ENCODE measurements at regions not wholly inside any gene's neighbourhood (a gene's known extent, or its start where the extent isn't known, plus 50 kb on each side); places are given as distances from the start of the nearest gene placed in this dataset.

DNA sequence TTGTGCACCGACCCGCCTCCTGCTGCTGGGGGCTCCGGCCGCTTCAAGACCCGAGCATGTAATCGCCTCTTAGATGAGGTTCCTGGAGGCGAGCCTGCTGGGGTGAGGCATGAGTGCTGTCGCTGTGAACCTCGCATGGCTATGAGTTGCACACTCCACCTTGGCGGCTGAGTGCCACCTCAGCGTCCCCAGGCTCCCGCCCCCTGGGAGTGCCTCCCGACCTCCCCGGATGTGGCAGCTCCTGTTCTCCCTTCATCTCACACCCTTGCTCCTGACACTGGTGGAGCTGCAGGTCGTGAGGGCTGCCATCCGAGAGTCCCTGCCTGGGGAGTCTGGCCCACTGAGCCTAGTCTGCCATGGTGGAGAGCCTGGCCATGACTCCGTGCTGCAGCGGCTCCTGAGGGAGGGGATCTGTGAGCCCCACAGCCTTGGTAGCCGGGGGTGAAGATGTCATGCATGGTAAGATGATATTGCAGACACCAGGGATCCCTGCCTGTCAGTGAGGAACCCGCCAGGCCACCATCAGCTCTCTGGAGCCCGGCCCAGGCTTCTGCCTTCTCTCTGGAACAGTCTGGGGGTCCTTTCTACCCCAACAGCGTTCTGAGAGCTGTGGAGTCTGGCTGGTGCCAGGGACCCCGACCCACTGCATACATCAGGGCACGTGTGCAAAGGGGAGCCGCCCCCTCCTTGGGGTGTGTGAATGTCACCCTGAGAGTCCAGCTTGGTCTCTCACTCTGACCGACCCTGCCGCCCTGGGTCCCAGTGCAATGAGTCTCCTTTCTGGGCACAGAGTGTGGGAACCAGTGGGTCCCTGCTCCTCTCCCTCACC lies 61.6 kb upstream of the HS6ST1 start:
- no peak for DNase-seq

DNA sequence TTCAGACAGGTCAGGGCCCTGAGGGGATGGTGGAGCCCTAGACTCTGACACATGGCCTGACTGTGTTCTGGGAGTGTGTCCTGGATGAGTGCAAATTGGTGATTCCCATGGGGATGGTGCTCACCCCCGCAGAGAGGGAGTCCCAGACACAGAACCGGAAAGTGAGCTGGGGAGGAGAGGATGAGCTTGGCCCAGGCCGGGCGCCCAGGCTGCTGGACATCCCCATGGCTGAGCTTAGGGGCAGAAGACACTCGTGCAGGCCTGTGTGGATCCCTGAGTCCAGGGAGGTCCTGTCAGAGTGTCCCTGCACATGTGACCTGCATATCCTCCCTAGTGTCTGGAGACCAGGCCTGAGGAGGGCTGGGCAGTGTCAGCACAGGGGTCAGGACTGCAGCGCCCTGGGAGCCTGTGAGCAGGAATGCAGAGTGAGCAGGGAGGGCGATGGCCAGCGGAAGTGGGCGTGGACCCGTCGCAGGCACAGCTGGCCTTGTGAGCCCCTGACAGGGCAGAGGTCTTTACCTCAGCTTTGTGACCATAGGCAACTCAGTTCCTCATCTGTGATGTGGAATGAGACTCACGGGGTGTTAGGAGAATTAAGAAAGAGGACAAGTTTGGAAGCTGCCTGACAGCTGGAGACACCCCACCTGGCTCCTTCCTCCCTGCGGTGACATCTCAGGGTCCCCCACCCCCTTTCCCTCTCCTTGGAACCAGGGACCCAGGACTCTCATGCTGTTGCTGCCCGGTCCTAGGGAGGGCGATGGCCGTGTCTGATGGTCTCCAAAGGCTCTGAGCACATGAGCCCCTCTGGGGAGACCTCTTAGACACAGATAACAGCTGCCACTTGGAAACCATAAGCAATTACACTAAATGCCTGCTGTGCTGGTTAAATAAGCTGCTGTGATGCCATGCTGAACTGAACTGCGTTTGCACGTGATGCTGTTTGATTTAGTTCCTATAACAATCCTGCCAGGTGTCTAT lies 62.6 kb upstream of the HS6ST1 start:
- no peak for DNase-seq

DNA sequence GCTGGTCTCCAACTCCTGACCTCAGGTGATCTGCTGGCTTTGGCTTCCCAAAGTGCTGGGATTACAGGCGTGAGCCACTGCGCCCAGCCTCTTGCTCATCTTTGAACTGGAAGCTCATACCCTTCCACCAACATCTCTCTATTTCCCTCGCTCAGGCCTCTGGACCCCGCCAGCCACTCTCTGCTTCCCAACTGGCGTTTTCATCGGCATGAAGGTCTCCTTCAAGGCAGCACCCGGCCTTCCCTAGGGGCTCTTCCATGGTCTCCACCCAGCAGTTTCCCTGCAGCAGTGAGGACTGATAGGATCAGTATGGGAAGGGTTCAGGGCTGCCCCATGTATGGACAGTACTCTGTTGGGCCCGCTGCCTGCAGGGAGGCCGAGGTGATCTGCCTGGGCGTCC lies 65.8 kb upstream of the HS6ST1 start:
- no peak for DNase-seq

DNA sequence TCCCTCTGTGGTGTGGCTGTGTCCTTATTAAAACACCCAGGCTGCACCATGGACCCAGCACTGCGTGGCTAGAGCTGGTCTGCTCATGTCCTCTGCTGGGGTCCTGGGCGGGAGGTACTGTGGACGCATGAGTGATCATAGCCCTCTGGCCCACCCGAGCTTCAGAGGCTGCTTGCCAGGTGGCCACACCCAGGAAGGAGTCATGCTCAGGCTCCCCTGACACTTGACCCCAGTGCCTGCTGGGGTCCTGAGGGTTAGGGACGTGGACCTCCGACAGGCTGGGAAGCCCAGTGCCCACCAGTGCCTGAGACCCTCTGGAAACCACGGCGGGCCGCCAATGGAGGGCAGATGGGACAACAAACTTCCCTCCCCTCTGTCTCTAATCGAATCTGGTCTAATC lies 66.3 kb upstream of the HS6ST1 start:
- no peak for DNase-seq

- no peak for DNase-seq
Observed at GRCh38 chr2:128385365-128385764, 66.7 kb upstream of the HS6ST1 start.

DNA sequence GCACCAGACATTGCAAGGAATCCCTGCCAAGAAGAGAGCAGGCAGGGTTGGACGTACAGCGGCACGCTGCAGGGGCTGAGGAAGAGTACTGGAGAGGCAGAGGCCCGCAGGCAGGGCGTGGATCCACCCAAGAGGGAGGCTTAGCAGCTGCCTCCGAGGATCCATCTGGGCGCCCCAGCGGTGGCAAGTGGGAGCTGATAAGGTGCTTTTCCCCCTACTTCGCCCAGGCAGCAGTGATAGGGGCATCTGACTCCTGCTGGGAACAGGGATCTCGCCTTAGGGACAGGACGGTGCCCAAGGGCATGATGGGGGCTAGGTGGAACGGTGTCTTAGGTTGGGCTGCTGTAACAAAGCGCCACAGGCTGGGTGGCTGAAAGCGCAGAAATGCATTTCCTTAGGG lies 67.4 kb upstream of the HS6ST1 start:
- DNase-seq, result no peak

GRCh38 chr2:128388499-128388941 lies 69.9 kb upstream of the HS6ST1 start:
- DNase-seq, result no peak

GRCh38 chr2:128389388-128390086 lies 70.9 kb upstream of the HS6ST1 start:
- no peak for DNase-seq

- no peak for DNase-seq
Observed at GRCh38 chr2:128390256-128390990, 71.8 kb upstream of the HS6ST1 start.

- no peak for DNase-seq
Observed at GRCh38 chr2:128390991-128391630, 72.4 kb upstream of the HS6ST1 start.

DNA sequence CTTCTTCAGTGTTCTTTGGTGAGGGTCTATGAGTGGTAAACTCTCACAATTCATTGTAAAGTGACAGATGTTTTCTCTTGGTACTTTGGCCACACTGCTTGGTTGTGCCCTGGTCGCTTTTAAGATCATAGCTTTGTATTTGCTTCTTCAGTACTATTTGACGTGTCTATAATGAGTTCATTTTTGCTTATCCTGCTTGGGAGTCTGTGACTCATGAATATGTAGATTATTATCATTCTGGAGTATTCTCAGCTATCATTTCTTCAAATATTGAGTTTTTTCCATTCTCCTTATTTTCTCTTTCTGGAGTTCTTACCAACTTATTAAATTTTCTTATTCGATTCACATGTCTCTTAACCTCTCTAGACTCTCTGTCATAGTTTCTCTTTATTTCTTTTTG lies 73.0 kb upstream of the HS6ST1 start:
- DNase-seq, result no peak

DNA sequence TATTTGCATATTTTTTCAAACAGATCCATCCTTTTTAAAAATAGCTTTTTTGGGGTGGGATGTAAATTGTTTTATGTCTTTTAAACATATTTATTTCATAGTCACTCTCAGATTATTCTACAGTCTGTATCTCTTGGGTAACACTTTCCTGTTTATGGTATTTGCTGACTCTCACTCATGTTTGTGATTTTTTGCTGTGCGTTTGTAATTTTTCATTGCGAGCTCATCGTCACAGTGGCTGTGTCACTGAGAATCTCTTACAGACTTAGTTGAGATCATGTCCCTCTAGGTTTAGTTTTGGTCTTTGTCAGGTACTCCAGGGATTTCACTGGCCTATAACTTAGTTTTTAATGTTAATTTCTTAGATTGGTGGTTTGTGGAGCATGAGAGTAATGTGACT lies 73.5 kb upstream of the HS6ST1 start:
- DNase-seq, result no peak

GRCh38 chr2:128394007-128394730 lies 75.5 kb upstream of the HS6ST1 start:
- no peak for DNase-seq

DNA sequence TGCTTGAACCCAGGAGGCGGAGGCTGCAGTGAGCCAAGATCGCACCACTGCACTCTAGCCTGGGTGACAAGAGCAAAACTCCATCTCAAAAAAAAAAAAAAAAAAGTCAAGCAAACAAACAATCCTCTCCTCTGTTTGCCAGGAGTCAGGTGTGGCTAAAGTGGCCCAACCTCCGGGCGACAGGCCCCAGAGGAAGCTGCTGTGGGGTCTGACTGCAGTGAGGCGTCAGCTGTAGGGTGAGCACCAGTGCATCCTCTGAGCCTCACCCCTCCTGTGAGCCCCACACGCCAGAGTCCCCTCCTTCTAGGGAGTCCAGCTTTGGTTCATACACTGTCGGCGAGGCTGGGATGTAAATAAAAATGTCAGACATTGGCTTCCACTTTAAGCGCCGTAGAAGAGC lies 76.5 kb upstream of the HS6ST1 start:
- DNase-seq, result no peak

DNA sequence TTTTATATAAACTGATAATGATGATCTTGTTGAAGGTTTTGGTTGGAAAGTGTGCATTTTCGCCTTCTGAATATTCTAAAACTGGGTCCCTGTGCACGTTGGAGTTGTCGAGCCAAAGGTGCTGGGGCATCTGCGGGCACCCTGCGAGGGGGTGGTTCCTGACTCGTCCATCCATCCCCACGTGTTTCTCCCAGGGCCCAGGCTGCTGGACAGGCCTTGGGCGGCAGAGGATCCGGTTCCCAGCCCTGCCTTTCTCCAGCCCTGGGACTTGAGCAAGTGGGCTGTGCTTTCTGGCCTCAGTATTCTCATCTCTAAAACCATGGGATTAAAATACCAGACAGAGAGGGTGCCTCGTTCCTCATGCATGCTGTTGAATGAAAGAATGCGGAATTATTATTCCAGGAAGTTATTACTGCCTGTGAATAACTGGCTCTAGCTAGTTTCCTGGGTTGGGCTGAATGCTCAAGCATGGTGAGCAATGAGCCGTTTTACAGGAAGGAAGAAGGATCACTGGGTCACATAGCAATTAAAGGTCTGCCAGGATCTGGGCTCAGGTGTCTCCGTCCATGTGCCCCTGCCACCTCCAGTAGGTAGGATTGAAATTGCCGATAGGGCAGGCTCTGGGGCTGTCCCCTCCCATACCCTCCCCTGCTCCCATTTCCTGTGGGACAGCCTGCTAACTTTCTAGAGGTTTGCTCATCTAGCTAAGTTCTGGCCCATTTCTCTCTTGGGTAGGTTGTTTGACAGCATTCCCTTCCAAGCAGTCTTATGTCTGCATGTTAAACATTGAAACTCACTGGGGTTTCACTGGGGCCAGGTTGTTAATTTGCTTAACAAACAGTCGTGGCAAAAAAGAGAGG lies 77.2 kb upstream of the HS6ST1 start:
- no peak for DNase-seq

DNA sequence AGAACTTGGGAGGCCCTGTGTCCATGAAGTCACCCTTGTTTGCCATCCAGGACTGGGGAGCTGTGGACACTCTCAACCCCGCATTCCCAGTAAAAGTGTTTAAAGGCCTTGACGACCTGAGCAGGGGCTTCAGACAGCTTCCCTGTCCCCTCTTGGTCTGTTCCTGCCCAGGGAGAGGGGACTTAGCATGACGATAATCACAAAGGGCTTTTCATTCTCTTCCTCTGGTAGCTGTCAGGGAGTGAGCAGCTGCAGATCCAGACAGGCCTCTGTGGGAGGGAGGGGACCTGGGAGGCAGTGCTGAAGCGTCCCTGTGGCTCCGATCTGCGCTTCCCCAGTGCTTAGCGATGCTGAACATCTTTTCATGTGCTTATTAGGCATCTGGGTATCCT lies 77.8 kb upstream of the HS6ST1 start:
- no peak for DNase-seq

- no peak for DNase-seq
Observed at GRCh38 chr2:128396946-128397345, 78.3 kb upstream of the HS6ST1 start.

DNA sequence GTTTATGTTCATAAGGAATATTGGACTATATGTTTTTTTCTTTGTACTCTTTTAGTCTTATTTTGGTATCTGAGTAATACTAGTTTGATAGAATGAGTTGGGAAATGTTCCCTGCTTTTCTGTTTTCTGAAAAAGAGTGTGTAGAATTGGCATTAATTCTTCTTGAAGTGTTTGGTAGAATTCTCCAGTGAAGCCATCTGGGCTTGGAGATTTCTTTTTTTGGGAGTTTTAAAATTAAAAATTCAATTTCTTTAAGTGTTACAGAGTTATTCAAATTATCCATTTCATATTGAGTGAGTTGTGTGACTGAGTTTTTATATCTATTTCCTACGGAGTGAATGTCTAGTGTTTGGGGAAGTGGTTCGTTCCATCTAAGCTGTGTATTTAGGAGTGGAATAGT lies 80.6 kb upstream of the HS6ST1 start:
- DNase-seq, result peak in 1 of 58 donors; percentile 11
